ENCODE measurements at regions not wholly inside any gene's neighbourhood (a gene's known extent, or its start where the extent isn't known, plus 50 kb on each side); places are given as distances from the start of the nearest gene placed in this dataset.

DNA sequence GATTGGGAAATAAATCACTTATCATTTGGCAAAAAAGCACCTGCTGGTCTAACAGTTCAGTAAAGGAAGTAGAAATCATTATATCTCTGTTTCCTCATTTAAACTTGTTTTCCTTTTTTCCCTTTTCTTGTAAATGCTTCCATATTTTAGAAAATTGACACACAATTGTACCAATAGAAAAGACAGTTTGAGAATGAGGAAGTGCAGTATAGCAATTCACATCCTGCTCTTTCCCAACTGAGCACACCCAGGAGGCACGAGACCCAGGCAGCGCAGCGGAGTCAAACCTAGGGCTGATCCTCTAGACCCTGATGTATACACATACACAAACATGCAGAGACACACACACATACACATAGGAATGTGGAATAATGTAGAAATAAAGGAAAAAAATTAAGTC, 74.8 kb upstream of the PACRGL start:
- no peaks in the 10 kb centered on the region for H3K79me1 ChIP-seq (ENCODE audit: low read depth, low read length)
- H3K18ac ChIP-seq (ENCODE audit: low read length) = no peak overlapping the region
- no peak overlapping the region for H4K8ac ChIP-seq (ENCODE audit: low read depth, low read length)
- no peak overlapping the region for H3K9ac ChIP-seq (ENCODE audit: low read depth, low read length, poor library complexity)
- no CpG with 5 or more reads among the region's 3 CpGs for WGBS, 2 donors (ENCODE audit: extremely low coverage in 2 of 2, insufficient read length in 2 of 2, insufficient replicate concordance in 1 of 2)
- no peaks in the 10 kb centered on the region for H3K27me3 ChIP-seq (ENCODE audit: control insufficient read depth in 3 of 3, insufficient read depth in 3 of 3, low read depth in 1 of 3, low read length in 3 of 3)
- no peak overlapping the region for H3K4me2 ChIP-seq (ENCODE audit: insufficient read depth, low read length, poor library complexity, severe bottlenecking)
- no peak overlapping the region for H3K4me3 ChIP-seq (ENCODE audit: low read length in 2 of 2)
- peaks cover 0 to 10% of the 10 kb centered on the region in 2 donors for H3K36me3 ChIP-seq (replicated peaks in 1 of 2; ENCODE audit: control insufficient read depth in 2 of 2, insufficient read depth in 2 of 2, low read length in 2 of 2)
- DNase-seq (ENCODE audit: low spot score) = no peak
- H2AK5ac ChIP-seq (ENCODE audit: low read depth, low read length) = no peak overlapping the region
- H3K4me1 ChIP-seq (ENCODE audit: control insufficient read depth in 2 of 2, insufficient read depth in 1 of 2, low read depth in 1 of 2, low read length in 2 of 2) = peaks cover 2 to 5% of the 10 kb centered on the region in 2 donors
- no peak overlapping the region for H4K91ac ChIP-seq (ENCODE audit: low read depth, low read length, poor library complexity)
- no peak overlapping the region for H3K23ac ChIP-seq (ENCODE audit: low read depth, low read length, poor library complexity)
- H3K4ac ChIP-seq (ENCODE audit: low read length) = no peak overlapping the region
- peaks cover 0 to 4% of the 10 kb centered on the region in 2 donors for H3K9me3 ChIP-seq (replicated peaks in 1 of 2; ENCODE audit: control insufficient read depth in 2 of 2, insufficient read depth in 1 of 2, low read depth in 1 of 2, low read length in 2 of 2)
- no peak overlapping the region for H2AFZ ChIP-seq (ENCODE audit: low read length)
- no peak overlapping the region for H3K27ac ChIP-seq (replicated peaks; ENCODE audit: low read length)
- no peak overlapping the region for H2BK120ac ChIP-seq (ENCODE audit: low read depth, low read length)
- H2BK12ac ChIP-seq (ENCODE audit: low read length) = no peak overlapping the region
- H2BK5ac ChIP-seq (ENCODE audit: low read length) = no peak overlapping the region
- no peak overlapping the region for H2BK15ac ChIP-seq (ENCODE audit: low read length)
- H3K14ac ChIP-seq (ENCODE audit: low read length) = no peak overlapping the region

- Histone ChIP-seq H2BK120ac (ENCODE audit: low read depth, low read length) (no peak overlapping the region), H3K23ac (ENCODE audit: low read depth, low read length, poor library complexity) (no peak overlapping the region), H3K79me1 (ENCODE audit: low read depth, low read length) (no peaks in the 10 kb centered on the region), H3K36me3 (replicated peaks in 1 of 2; ENCODE audit: control insufficient read depth in 2 of 2, insufficient read depth in 2 of 2, low read length in 2 of 2) (peaks cover 0 to 6% of the 10 kb centered on the region in 2 donors), H4K91ac (ENCODE audit: low read depth, low read length, poor library complexity) (no peak overlapping the region), H3K27ac (replicated peaks; ENCODE audit: low read length) (no peak overlapping the region), H2BK12ac (ENCODE audit: low read length) (no peak overlapping the region), H2AK5ac (ENCODE audit: low read depth, low read length) (no peak overlapping the region), H3K4me3 (ENCODE audit: low read length in 2 of 2) (no peak overlapping the region), H3K4me1 (ENCODE audit: control insufficient read depth in 2 of 2, insufficient read depth in 1 of 2, low read depth in 1 of 2, low read length in 2 of 2) (peaks cover 2 to 5% of the 10 kb centered on the region in 2 donors), H2AFZ (ENCODE audit: low read length) (no peak overlapping the region), H3K9me3 (replicated peaks in 1 of 2; ENCODE audit: control insufficient read depth in 2 of 2, insufficient read depth in 1 of 2, low read depth in 1 of 2, low read length in 2 of 2) (peaks cover 0 to 4% of the 10 kb centered on the region in 2 donors), H3K18ac (ENCODE audit: low read length) (no peak overlapping the region), H3K4ac (ENCODE audit: low read length) (no peak overlapping the region), H2BK5ac (ENCODE audit: low read length) (no peak overlapping the region), H3K14ac (ENCODE audit: low read length) (no peak overlapping the region), H3K4me2 (ENCODE audit: insufficient read depth, low read length, poor library complexity, severe bottlenecking) (no peak overlapping the region), H3K9ac (ENCODE audit: low read depth, low read length, poor library complexity) (no peak overlapping the region), H2BK15ac (ENCODE audit: low read length) (no peak overlapping the region), H4K8ac (ENCODE audit: low read depth, low read length) (no peak overlapping the region), H3K27me3 (ENCODE audit: control insufficient read depth in 3 of 3, insufficient read depth in 3 of 3, low read depth in 1 of 3, low read length in 3 of 3) (no peaks in the 10 kb centered on the region)
- no CpG with 5 or more reads among the region's 5 CpGs for WGBS, 2 donors (ENCODE audit: extremely low coverage in 2 of 2, insufficient read length in 2 of 2, insufficient replicate concordance in 1 of 2)
- DNase-seq (ENCODE audit: low spot score) = no peak
Measured at GRCh38 chr4:20626326-20627005, 73.8 kb upstream of the PACRGL start.

- WGBS, 2 donors (ENCODE audit: extremely low coverage in 2 of 2, insufficient read length in 2 of 2, insufficient replicate concordance in 1 of 2) = no CpG with 5 or more reads among the region's 1 CpG
- no peak overlapping the region for H2AK5ac ChIP-seq (ENCODE audit: low read depth, low read length)
- H4K8ac ChIP-seq (ENCODE audit: low read depth, low read length) = no peak overlapping the region
- H3K27me3 ChIP-seq (ENCODE audit: control insufficient read depth in 3 of 3, insufficient read depth in 3 of 3, low read depth in 1 of 3, low read length in 3 of 3) = no peaks in the 10 kb centered on the region
- no peak overlapping the region for H3K14ac ChIP-seq (ENCODE audit: low read length)
- no peak overlapping the region for H3K4ac ChIP-seq (ENCODE audit: low read length)
- H3K9me3 ChIP-seq (replicated peaks in 1 of 2; ENCODE audit: control insufficient read depth in 2 of 2, insufficient read depth in 1 of 2, low read depth in 1 of 2, low read length in 2 of 2) = peaks cover 0 to 4% of the 10 kb centered on the region in 2 donors
- no peak overlapping the region for H2BK12ac ChIP-seq (ENCODE audit: low read length)
- H3K4me1 ChIP-seq (ENCODE audit: control insufficient read depth in 2 of 2, insufficient read depth in 1 of 2, low read depth in 1 of 2, low read length in 2 of 2) = no peaks in the 10 kb centered on the region
- no peak overlapping the region for H3K4me3 ChIP-seq (ENCODE audit: low read length in 2 of 2)
- H3K4me2 ChIP-seq (ENCODE audit: insufficient read depth, low read length, poor library complexity, severe bottlenecking) = no peak overlapping the region
- no peaks in the 10 kb centered on the region for H3K79me1 ChIP-seq (ENCODE audit: low read depth, low read length)
- no peak overlapping the region for H3K18ac ChIP-seq (ENCODE audit: low read length)
- no peak for DNase-seq (ENCODE audit: low spot score)
- no peak overlapping the region for H3K23ac ChIP-seq (ENCODE audit: low read depth, low read length, poor library complexity)
- no peak overlapping the region for H2BK15ac ChIP-seq (ENCODE audit: low read length)
- no peak overlapping the region for H4K91ac ChIP-seq (ENCODE audit: low read depth, low read length, poor library complexity)
- no peak overlapping the region for H3K9ac ChIP-seq (ENCODE audit: low read depth, low read length, poor library complexity)
- no peak overlapping the region for H3K27ac ChIP-seq (replicated peaks; ENCODE audit: low read length)
- no peaks in the 10 kb centered on the region for H3K36me3 ChIP-seq (replicated peaks in 1 of 2; ENCODE audit: control insufficient read depth in 2 of 2, insufficient read depth in 2 of 2, low read length in 2 of 2)
- H2BK5ac ChIP-seq (ENCODE audit: low read length) = no peak overlapping the region
- no peak overlapping the region for H2AFZ ChIP-seq (ENCODE audit: low read length)
- H2BK120ac ChIP-seq (ENCODE audit: low read depth, low read length) = no peak overlapping the region
Measured at GRCh38 chr4:20627866-20628265, 72.4 kb upstream of the PACRGL start.

GRCh38 chr4:20629186-20630106, 70.8 kb upstream of the PACRGL start:
- H2AK5ac ChIP-seq (ENCODE audit: low read depth, low read length) = no peak overlapping the region
- no peak overlapping the region for H2BK12ac ChIP-seq (ENCODE audit: low read length)
- no peak overlapping the region for H3K4me2 ChIP-seq (ENCODE audit: insufficient read depth, low read length, poor library complexity, severe bottlenecking)
- H4K8ac ChIP-seq (ENCODE audit: low read depth, low read length) = no peak overlapping the region
- no peak overlapping the region for H3K4me3 ChIP-seq (ENCODE audit: low read length in 2 of 2)
- H3K36me3 ChIP-seq (replicated peaks in 1 of 2; ENCODE audit: control insufficient read depth in 2 of 2, insufficient read depth in 2 of 2, low read length in 2 of 2) = no peaks in the 10 kb centered on the region
- H2BK5ac ChIP-seq (ENCODE audit: low read length) = no peak overlapping the region
- no peak overlapping the region for H2BK15ac ChIP-seq (ENCODE audit: low read length)
- H3K27me3 ChIP-seq (ENCODE audit: control insufficient read depth in 3 of 3, insufficient read depth in 3 of 3, low read depth in 1 of 3, low read length in 3 of 3) = no peaks in the 10 kb centered on the region
- H3K18ac ChIP-seq (ENCODE audit: low read length) = no peak overlapping the region
- DNase-seq (ENCODE audit: low spot score) = no peak
- no peak overlapping the region for H3K23ac ChIP-seq (ENCODE audit: low read depth, low read length, poor library complexity)
- H2BK120ac ChIP-seq (ENCODE audit: low read depth, low read length) = no peak overlapping the region
- no peak overlapping the region for H3K9ac ChIP-seq (ENCODE audit: low read depth, low read length, poor library complexity)
- no peaks in the 10 kb centered on the region for H3K79me1 ChIP-seq (ENCODE audit: low read depth, low read length)
- peaks cover 0 to 4% of the 10 kb centered on the region in 2 donors for H3K9me3 ChIP-seq (replicated peaks in 1 of 2; ENCODE audit: control insufficient read depth in 2 of 2, insufficient read depth in 1 of 2, low read depth in 1 of 2, low read length in 2 of 2)
- no peak overlapping the region for H3K14ac ChIP-seq (ENCODE audit: low read length)
- no peaks in the 10 kb centered on the region for H3K4me1 ChIP-seq (ENCODE audit: control insufficient read depth in 2 of 2, insufficient read depth in 1 of 2, low read depth in 1 of 2, low read length in 2 of 2)
- H2AFZ ChIP-seq (ENCODE audit: low read length) = peak overlapping the region; percentile 81
- H3K4ac ChIP-seq (ENCODE audit: low read length) = no peak overlapping the region
- no CpG with 5 or more reads among the region's 6 CpGs for WGBS, 2 donors (ENCODE audit: extremely low coverage in 2 of 2, insufficient read length in 2 of 2, insufficient replicate concordance in 1 of 2)
- H4K91ac ChIP-seq (ENCODE audit: low read depth, low read length, poor library complexity) = no peak overlapping the region
- no peak overlapping the region for H3K27ac ChIP-seq (replicated peaks; ENCODE audit: low read length)

Measured in neuronal stem cell (in vitro differentiated cells).